ENCODE measurements at regions not wholly inside any gene's neighbourhood (a gene's known extent, or its start where the extent isn't known, plus 50 kb on each side); places are given as distances from the start of the nearest gene placed in this dataset.

GRCh38 chr10:31621733-31622132 is 302.7 kb downstream of the ZEB1 start:
- ATAC-seq (ENCODE audit: insufficient read depth, low read depth) (no peak), DNase-seq (no peak)
- no peaks in the 10 kb centered on the region for H3K4me1 ChIP-seq (ENCODE audit: insufficient read depth, low read length)
- no peaks in the 10 kb centered on the region for H3K79me2 ChIP-seq (ENCODE audit: insufficient read depth, low read length)
- H3K27me3 ChIP-seq (ENCODE audit: insufficient read depth, low read length, poor library complexity) = no peaks in the 10 kb centered on the region
- H3K4me2 ChIP-seq (ENCODE audit: insufficient read depth, low read length) = no peak overlapping the region
- no peak overlapping the region for H3K4me3 ChIP-seq (ENCODE audit: low read depth in 1 of 2, low read length in 2 of 2)
- no peaks in the 10 kb centered on the region for H3K36me3 ChIP-seq (ENCODE audit: insufficient read depth, low read length)
- H3K9ac ChIP-seq (ENCODE audit: low read depth, low read length) = no peak overlapping the region
- H4K20me1 ChIP-seq (ENCODE audit: insufficient read depth, low read length) = no peaks in the 10 kb centered on the region
- H2AFZ ChIP-seq (ENCODE audit: low read depth, low read length) = no peak overlapping the region
- no peak overlapping the region for H3K27ac ChIP-seq (ENCODE audit: low read length)
- TF ChIP-seq EZH2 (IDR thresholded peaks at IDR 0.05; ENCODE audit: borderline replicate concordance, low read depth, low read length, severe bottlenecking) = no peak
- TF ChIP-seq, protein P1, sequence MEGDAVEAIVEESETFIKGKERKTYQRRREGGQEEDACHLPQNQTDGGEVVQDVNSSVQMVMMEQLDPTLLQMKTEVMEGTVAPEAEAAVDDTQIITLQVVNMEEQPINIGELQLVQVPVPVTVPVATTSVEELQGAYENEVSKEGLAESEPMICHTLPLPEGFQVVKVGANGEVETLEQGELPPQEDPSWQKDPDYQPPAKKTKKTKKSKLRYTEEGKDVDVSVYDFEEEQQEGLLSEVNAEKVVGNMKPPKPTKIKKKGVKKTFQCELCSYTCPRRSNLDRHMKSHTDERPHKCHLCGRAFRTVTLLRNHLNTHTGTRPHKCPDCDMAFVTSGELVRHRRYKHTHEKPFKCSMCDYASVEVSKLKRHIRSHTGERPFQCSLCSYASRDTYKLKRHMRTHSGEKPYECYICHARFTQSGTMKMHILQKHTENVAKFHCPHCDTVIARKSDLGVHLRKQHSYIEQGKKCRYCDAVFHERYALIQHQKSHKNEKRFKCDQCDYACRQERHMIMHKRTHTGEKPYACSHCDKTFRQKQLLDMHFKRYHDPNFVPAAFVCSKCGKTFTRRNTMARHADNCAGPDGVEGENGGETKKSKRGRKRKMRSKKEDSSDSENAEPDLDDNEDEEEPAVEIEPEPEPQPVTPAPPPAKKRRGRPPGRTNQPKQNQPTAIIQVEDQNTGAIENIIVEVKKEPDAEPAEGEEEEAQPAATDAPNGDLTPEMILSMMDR (IDR thresholded peaks at IDR 0.05; ENCODE audit: borderline replicate concordance, extremely low read depth, low read length, poor library complexity, severe bottlenecking) = no peak
- peaks cover 18% of the 10 kb centered on the region for H3K9me3 ChIP-seq (ENCODE audit: insufficient read depth, low read length, severe bottlenecking)

DNA sequence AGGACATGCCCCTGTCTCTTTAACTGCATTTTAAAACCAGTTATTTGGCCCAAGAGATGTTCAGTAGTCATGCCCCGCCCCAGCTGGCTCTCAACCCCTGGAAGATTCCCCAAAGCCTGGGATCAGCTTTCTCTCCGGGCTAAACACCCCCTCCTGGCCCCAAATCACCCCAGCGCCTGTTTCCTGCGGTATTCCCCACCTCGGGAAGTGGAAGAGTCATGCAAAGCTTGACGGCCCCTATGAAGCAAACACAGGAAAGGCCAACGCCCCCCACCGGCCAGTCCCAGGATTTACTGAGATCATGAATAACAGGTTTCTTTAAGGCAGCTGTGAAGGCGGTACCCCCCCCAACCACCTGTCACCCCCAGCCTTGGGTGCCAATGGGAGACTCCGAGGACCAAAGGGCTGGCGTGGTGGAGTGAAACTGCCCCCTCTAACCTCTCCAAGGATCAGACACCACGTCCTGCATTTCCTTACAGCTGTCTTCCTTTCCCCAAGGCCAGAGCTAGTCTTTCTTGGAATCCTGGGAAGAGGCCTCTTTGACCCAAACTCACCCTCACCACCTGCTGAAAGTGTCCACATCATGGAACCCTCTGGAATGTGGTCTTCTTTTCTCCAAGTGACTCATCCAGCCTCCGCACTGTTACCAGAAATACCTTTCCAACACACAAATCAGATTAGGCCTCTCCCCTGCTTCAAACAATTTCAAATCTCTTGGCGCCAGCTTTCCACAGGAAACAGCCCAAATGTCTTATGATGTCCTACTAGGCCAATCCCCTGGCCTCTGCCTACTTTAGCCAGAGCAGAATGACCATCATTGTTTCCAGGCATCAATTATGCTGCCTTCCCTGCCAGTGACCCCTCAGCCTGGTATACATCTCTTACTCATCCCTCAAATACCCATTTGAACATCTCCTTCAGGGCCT is 301.5 kb downstream of the ZEB1 start:
- H3K79me2 ChIP-seq (ENCODE audit: insufficient read depth, low read length) = no peaks in the 10 kb centered on the region
- no peak overlapping the region for H3K4me3 ChIP-seq (ENCODE audit: low read depth in 1 of 2, low read length in 2 of 2)
- no peaks in the 10 kb centered on the region for H3K27me3 ChIP-seq (ENCODE audit: insufficient read depth, low read length, poor library complexity)
- H3K9me3 ChIP-seq (ENCODE audit: insufficient read depth, low read length, severe bottlenecking) = peaks cover 7% of the 10 kb centered on the region
- no peak for TF ChIP-seq EZH2 (IDR thresholded peaks at IDR 0.05; ENCODE audit: borderline replicate concordance, low read depth, low read length, severe bottlenecking)
- TF ChIP-seq, protein P1 (IDR thresholded peaks at IDR 0.05; ENCODE audit: borderline replicate concordance, extremely low read depth, low read length, poor library complexity, severe bottlenecking) = no peak
- H3K4me2 ChIP-seq (ENCODE audit: insufficient read depth, low read length) = no peak overlapping the region
- DNase-seq (no peak), ATAC-seq (ENCODE audit: insufficient read depth, low read depth) (no peak)
- no peaks in the 10 kb centered on the region for H3K4me1 ChIP-seq (ENCODE audit: insufficient read depth, low read length)
- H3K36me3 ChIP-seq (ENCODE audit: insufficient read depth, low read length) = no peaks in the 10 kb centered on the region
- no peak overlapping the region for H3K9ac ChIP-seq (ENCODE audit: low read depth, low read length)
- no peaks in the 10 kb centered on the region for H4K20me1 ChIP-seq (ENCODE audit: insufficient read depth, low read length)
- H2AFZ ChIP-seq (ENCODE audit: low read depth, low read length) = no peak overlapping the region
- H3K27ac ChIP-seq (ENCODE audit: low read length) = no peak overlapping the region

- no peaks in the 10 kb centered on the region for H3K79me2 ChIP-seq (ENCODE audit: insufficient read depth, low read length)
- H3K4me1 ChIP-seq (ENCODE audit: insufficient read depth, low read length) = no peaks in the 10 kb centered on the region
- H3K27ac ChIP-seq (ENCODE audit: low read length) = no peak overlapping the region
- no peak overlapping the region for H3K4me2 ChIP-seq (ENCODE audit: insufficient read depth, low read length)
- H2AFZ ChIP-seq (ENCODE audit: low read depth, low read length) = no peak overlapping the region
- no peak for TF ChIP-seq EZH2 (IDR thresholded peaks at IDR 0.05; ENCODE audit: borderline replicate concordance, low read depth, low read length, severe bottlenecking)
- TF ChIP-seq, protein P1 (IDR thresholded peaks at IDR 0.05; ENCODE audit: borderline replicate concordance, extremely low read depth, low read length, poor library complexity, severe bottlenecking) = no peak
- H3K36me3 ChIP-seq (ENCODE audit: insufficient read depth, low read length) = no peaks in the 10 kb centered on the region
- no peaks in the 10 kb centered on the region for H3K27me3 ChIP-seq (ENCODE audit: insufficient read depth, low read length, poor library complexity)
- H3K9me3 ChIP-seq (ENCODE audit: insufficient read depth, low read length, severe bottlenecking) = peaks cover 4% of the 10 kb centered on the region
- H3K4me3 ChIP-seq (ENCODE audit: low read depth in 1 of 2, low read length in 2 of 2) = no peak overlapping the region
- ATAC-seq (ENCODE audit: insufficient read depth, low read depth) = no peak; the same call in 2 of the 3 replicates
- no peak for DNase-seq
- H4K20me1 ChIP-seq (ENCODE audit: insufficient read depth, low read length) = no peaks in the 10 kb centered on the region
- H3K9ac ChIP-seq (ENCODE audit: low read depth, low read length) = no peak overlapping the region
Measured at GRCh38 chr10:31619531-31620061, 300.6 kb downstream of the ZEB1 start.
